NCI-H1048 (cell line): ENCODE measurements at regions not wholly inside any gene's neighbourhood (a gene's known extent, or its start where the extent isn't known, plus 50 kb on each side); places are given as distances from the start of the nearest gene placed in this dataset.
"Not testable (repeated sequence)": the region's sequence is repeated elsewhere in the genome, so short reads cannot be mapped to it uniquely, and the experiment has no call there.

ENCODE experiments used
- DNase-seq: peaks from one replicate; lab custom pipeline; 2025; lab: John Stamatoyannopoulos, UW

- no peak for DNase-seq
Observed at GRCh38 chr11:97019305-97019704, 629.5 kb downstream of the JRKL start.

GRCh38 chr11:97019754-97020153 lies 629.9 kb downstream of the JRKL start:
- DNase-seq = no peak

- no peak for DNase-seq
Observed at GRCh38 chr11:97022955-97023354, 633.1 kb downstream of the JRKL start.

- no peak for DNase-seq
Observed at GRCh38 chr11:97028836-97029406, 639.1 kb downstream of the JRKL start.

GRCh38 chr11:97033178-97033577 lies 643.4 kb downstream of the JRKL start:
- DNase-seq = no peak

GRCh38 chr11:97048481-97048880 lies 658.7 kb downstream of the JRKL start:
- DNase-seq = no peak

GRCh38 chr11:97060184-97060583 lies 670.4 kb downstream of the JRKL start:
- no peak for DNase-seq

GRCh38 chr11:97069160-97069559 lies 679.3 kb downstream of the JRKL start:
- DNase-seq = no peak

GRCh38 chr11:97072420-97072819 lies 682.6 kb downstream of the JRKL start:
- no peak for DNase-seq

- DNase-seq = not testable (repeated sequence)
Observed at GRCh38 chr11:97076666-97077065, 686.9 kb downstream of the JRKL start.

- no peak for DNase-seq
Observed at GRCh38 chr11:97078443-97078842, 688.6 kb downstream of the JRKL start.

GRCh38 chr11:97079244-97079643 lies 689.4 kb downstream of the JRKL start:
- no peak for DNase-seq

- no peak for DNase-seq
Observed at GRCh38 chr11:97087419-97087818, 697.6 kb downstream of the JRKL start.

GRCh38 chr11:97092823-97093222 lies 703.0 kb downstream of the JRKL start:
- DNase-seq = no peak

GRCh38 chr11:97102180-97102579 lies 712.4 kb downstream of the JRKL start:
- not testable (repeated sequence) for DNase-seq

- DNase-seq = no peak
Observed at GRCh38 chr11:97107604-97108003, 717.8 kb downstream of the JRKL start.

GRCh38 chr11:97109078-97109477 lies 719.3 kb downstream of the JRKL start:
- DNase-seq = no peak

- DNase-seq = no peak
Observed at GRCh38 chr11:97110376-97110775, 720.6 kb downstream of the JRKL start.

- no peak for DNase-seq
Observed at GRCh38 chr11:97111559-97111958, 721.7 kb downstream of the JRKL start.

- DNase-seq = no peak
Observed at GRCh38 chr11:97118614-97119200, 728.9 kb downstream of the JRKL start.

- DNase-seq = no peak
Observed at GRCh38 chr11:97123237-97123636, 733.4 kb downstream of the JRKL start.

GRCh38 chr11:97136067-97136466 lies 746.3 kb downstream of the JRKL start:
- DNase-seq = no peak

GRCh38 chr11:97140885-97141494 lies 751.2 kb downstream of the JRKL start:
- no peak for DNase-seq

GRCh38 chr11:97143463-97143862 lies 753.6 kb downstream of the JRKL start:
- DNase-seq = no peak
